Panc1 (cell line): ENCODE measurements at regions not wholly inside any gene's neighbourhood (a gene's known extent, or its start where the extent isn't known, plus 50 kb on each side); places are given as distances from the start of the nearest gene placed in this dataset.

Source experiments
- ATAC-seq: fragments of 200-7000 bp; cut with Tn5 transposase; 2 replicates; pipeline ENCODE4 v1.9.1; 2020; ENCODE audit warnings: mild to moderate bottlenecking, moderate library complexity
- BruUV-seq: library from RNA; stranded (reverse); fragments of 400-500 nt; replicated peaks from 2 replicates; lab custom pipeline; 2021; lab: Mats Ljungman, UMichigan
- CTCF ChIA-PET: fragments of 300-600 bp; sonication (Branson Sonifier 250); formaldehyde crosslinking; loops from one replicate; lab custom pipeline; 2022; ENCODE audit warnings: antibody characterized with exemption; lab: Charles Lee
- POLR2A ChIA-PET: fragments of 300-600 bp; sonication (Branson Sonifier 250); formaldehyde crosslinking; loops from one replicate; lab custom pipeline; 2022; ENCODE audit warnings: antibody characterized with exemption; lab: Charles Lee
- DNase-seq: peaks from one replicate; pipeline ENCODE4 v3.0.0-alpha.2; 2010; ENCODE audit warnings: low read depth, low spot score
- H3K27ac ChIP-seq: 2 replicates; pipeline ENCODE4 v1.5.1; 2011; ENCODE audit warnings: mild to moderate bottlenecking, low read length, inconsistent platforms
- H3K27me3 ChIP-seq: fragments of 200-500 bp; sonication (Bioruptor generic); 2 replicates; pipeline ENCODE4 v1.6.0; 2014; ENCODE audit warnings: low read length, inconsistent platforms; ENCODE audit not compliant: control insufficient read depth, insufficient read depth
- H3K36me3 ChIP-seq: fragments of 200-500 bp; sonication (Bioruptor generic); 2 replicates; pipeline ENCODE4 v1.5.1; 2014; ENCODE audit warnings: inconsistent platforms, mild to moderate bottlenecking, low read length, moderate library complexity; ENCODE audit not compliant: control insufficient read depth, insufficient read depth
- H3K4me1 ChIP-seq: 2 replicates; pipeline ENCODE4 v1.5.1; 2011; ENCODE audit warnings: inconsistent platforms, mild to moderate bottlenecking, low read length, moderate library complexity; ENCODE audit not compliant: control insufficient read depth, insufficient read depth
- H3K4me3 ChIP-seq, 2 experiments: 2 replicates each; pipeline ENCODE4 v1.5.1; 2011 to 2012; ENCODE audit warnings: low read depth in 2 of 2, low read length in 2 of 2, mild to moderate bottlenecking in 2 of 2, inconsistent platforms in 1 of 2, moderate library complexity in 1 of 2
- H3K9me3 ChIP-seq: fragments of 200-500 bp; sonication (Bioruptor generic); 2 replicates; pipeline ENCODE4 v1.5.1; 2014; ENCODE audit warnings: low read depth, mild to moderate bottlenecking, inconsistent platforms, low read length, moderate library complexity; ENCODE audit not compliant: control insufficient read depth, insufficient read depth
- CTCF ChIP-seq: fragments of 450-650 bp; IDR thresholded peaks from 2 replicates; pipeline ENCODE4 v1.5.1; 2017; ENCODE audit warnings: mild to moderate bottlenecking
- POLR2AphosphoS5 ChIP-seq: IDR thresholded peaks from 2 replicates; pipeline ENCODE4 v1.6.1; 2012; ENCODE audit warnings: mild to moderate bottlenecking, low read depth, low read length, moderate library complexity
- REST ChIP-seq, 2 experiments: IDR thresholded peaks; 2 replicates each; pipeline ENCODE4 v1.6.1; 2011 to 2012; ENCODE audit warnings: low read depth in 2 of 2, control low read depth in 1 of 2, low read length in 1 of 2, mild to moderate bottlenecking in 1 of 2, moderate library complexity in 1 of 2; ENCODE audit not compliant: insufficient read depth in 1 of 2
- SIN3A ChIP-seq: IDR thresholded peaks from 2 replicates; pipeline ENCODE4 v1.6.1; 2012; ENCODE audit warnings: low read depth, mild to moderate bottlenecking, low read length, moderate library complexity, borderline replicate concordance; ENCODE audit not compliant: insufficient read depth
- TCF7L2 ChIP-seq: IDR thresholded peaks from 2 replicates; pipeline ENCODE4 v1.6.1; 2011; ENCODE audit warnings: mild to moderate bottlenecking, low read depth, low read length, inconsistent platforms
- in situ Hi-C: cut with HindIII; loops from 2 replicates; pipeline ENCODE4 v1.10.0; 2016; ENCODE audit warnings: low sequenced_read_pairs, low pct_unique_long_range_greater_than_20kb
- intact Hi-C: fragments of 100-400 bp; cut with micrococcal nuclease; formaldehyde crosslinking; loops from one replicate; pipeline ENCODE4 v1.10.0; 2022; ENCODE audit not compliant: unreplicated experiment

GRCh38 chr4:73675623-73676022 lies 55.4 kb upstream of the RASSF6 start:
- BruUV-seq: no TSS peak
- intact Hi-C loops (no loop called here), in situ Hi-C loops (no loop called here)
- no peaks in the 10 kb centered on the region for H3K9me3 ChIP-seq
- DNase-seq: no peak
- ChIA-PET CTCF (no interaction called here), POLR2A (no interaction called here)
- no peak overlapping the region for H3K4me3 ChIP-seq
- TF ChIP-seq SIN3A (no peak), TCF7L2 (no peak), REST (IDR thresholded peaks at IDR 0.05; ENCODE audit: insufficient read depth in 1 of 2, low read depth in 2 of 2, low read length in 1 of 2) (no peak), POLR2AphosphoS5 (no peak), CTCF (no peak)
- peaks cover 8% of the 10 kb centered on the region for H3K4me1 ChIP-seq
- no peaks in the 10 kb centered on the region for H3K36me3 ChIP-seq
- ATAC-seq: no peak
- peak overlapping the region; percentile 71; the same call in 1 of the 2 replicates for H3K27ac ChIP-seq
- H3K27me3 ChIP-seq: no peaks in the 10 kb centered on the region

- no peak for ATAC-seq
- ChIA-PET CTCF (no interaction called here), POLR2A (no interaction called here)
- TF ChIP-seq TCF7L2: no peak
- TF ChIP-seq REST (IDR thresholded peaks at IDR 0.05; ENCODE audit: insufficient read depth in 1 of 2, low read depth in 2 of 2, low read length in 1 of 2): no peak
- no peak for TF ChIP-seq SIN3A
- no peak for TF ChIP-seq POLR2AphosphoS5
- TF ChIP-seq CTCF: no peak
- Histone ChIP-seq H3K9me3 (no peaks in the 10 kb centered on the region), H3K4me3 (no peak overlapping the region), H3K4me1 (peaks cover 8% of the 10 kb centered on the region), H3K36me3 (no peaks in the 10 kb centered on the region), H3K27ac (peak overlapping the region; percentile 71; the same call in 1 of the 2 replicates), H3K27me3 (no peaks in the 10 kb centered on the region)
- in situ Hi-C loops (no loop called here), intact Hi-C loops (no loop called here)
- no peak for DNase-seq
- no TSS peak for BruUV-seq
Measured at GRCh38 chr4:73676136-73676535, 55.9 kb upstream of the RASSF6 start.
